ENCODE measurements at regions not wholly inside any gene's neighbourhood (a gene's known extent, or its start where the extent isn't known, plus 50 kb on each side); places are given as distances from the start of the nearest gene placed in this dataset.
A peak's percentile ranks its signal among the peaks of the same experiment; 100 is the strongest.

GRCh38 chr20:21574443-21574842 lies 60.6 kb upstream of the NKX2-2 start:
- CTCF ChIA-PET, result interaction anchor here (0.7 kb wide), 1 partner anchor 339 kb away, joined by 4 read pairs; no protein-coding TSS in a partner anchor
- intact Hi-C loops (cut with micrococcal nuclease), result loop anchor here (5.0 kb wide), 1 partner anchor 712 kb away; no protein-coding TSS in a partner anchor

GRCh38 chr20:21573259-21573658 lies 59.4 kb upstream of the NKX2-2 start:
- H3K4me3 Mint-ChIP-seq, result no peak overlapping the region
- peaks cover 7% of the 10 kb centered on the region for H3K4me1 Mint-ChIP-seq (ENCODE audit: low read depth)
- CTCF ChIA-PET, result interaction anchor here (0.7 to 3.5 kb wide), 5 partner anchors 31 to 338 kb away, joined by 3 to 17 read pairs (median 5); no protein-coding TSS in a partner anchor
- DNase-seq, result no peak
- H3K36me3 Mint-ChIP-seq (ENCODE audit: low read depth), result no peaks in the 10 kb centered on the region
- intact Hi-C loops (cut with micrococcal nuclease), result loop anchor here (2.0 to 5.0 kb wide), 2 partner anchors 711 to 736 kb away; no protein-coding TSS in a partner anchor
- H3K27ac Mint-ChIP-seq, result no peak overlapping the region
- H3K27me3 Mint-ChIP-seq (ENCODE audit: low read depth), result peaks cover 7% of the 10 kb centered on the region
- H3K9me3 Mint-ChIP-seq, result no peaks in the 10 kb centered on the region

More at GRCh38 chr20:21574443-21574842, 60.6 kb upstream of the NKX2-2 start:
- Mint-ChIP-seq H3K27me3 (ENCODE audit: low read depth) (peaks cover 7% of the 10 kb centered on the region), H3K4me1 (ENCODE audit: low read depth) (peaks cover 7% of the 10 kb centered on the region), H3K27ac (no peak overlapping the region), H3K36me3 (ENCODE audit: low read depth) (no peaks in the 10 kb centered on the region), H3K4me3 (no peak overlapping the region), H3K9me3 (no peaks in the 10 kb centered on the region)
- no peak for DNase-seq

GRCh38 chr20:21571841-21572690 lies 58.2 kb upstream of the NKX2-2 start:
- peaks cover 7% of the 10 kb centered on the region for H3K27me3 Mint-ChIP-seq (ENCODE audit: low read depth)
- intact Hi-C loops (cut with micrococcal nuclease), result loop anchor here (1.0 to 5.0 kb wide), 7 partner anchors 15 to 735 kb away; no protein-coding TSS in a partner anchor
- peaks cover 7% of the 10 kb centered on the region for H3K4me1 Mint-ChIP-seq (ENCODE audit: low read depth)
- peak; percentile 26 for DNase-seq
- no peaks in the 10 kb centered on the region for H3K9me3 Mint-ChIP-seq
- no peak overlapping the region for H3K27ac Mint-ChIP-seq
- CTCF ChIA-PET, result interaction anchor here (0.7 to 3.5 kb wide), 30 partner anchors 9 to 731 kb away, joined by 3 to 45 read pairs (median 5); no protein-coding TSS in a partner anchor
- H3K36me3 Mint-ChIP-seq (ENCODE audit: low read depth), result no peaks in the 10 kb centered on the region
- H3K4me3 Mint-ChIP-seq, result no peak overlapping the region

GRCh38 chr20:21570285-21570992 lies 56.6 kb upstream of the NKX2-2 start:
- CTCF ChIA-PET, result interaction anchor here (0.6 to 3.5 kb wide), 22 partner anchors 8 to 709 kb away, joined by 3 to 45 read pairs (median 4); no protein-coding TSS in a partner anchor
- Mint-ChIP-seq H3K4me3 (no peak overlapping the region), H3K27ac (no peak overlapping the region), H3K27me3 (ENCODE audit: low read depth) (peaks cover 7% of the 10 kb centered on the region), H3K4me1 (ENCODE audit: low read depth) (peaks cover 7% of the 10 kb centered on the region), H3K36me3 (ENCODE audit: low read depth) (no peaks in the 10 kb centered on the region), H3K9me3 (no peaks in the 10 kb centered on the region)
- no peak for DNase-seq
- intact Hi-C loops (cut with micrococcal nuclease), result loop anchor here (2.0 to 5.0 kb wide), 2 partner anchors 14 to 708 kb away; no protein-coding TSS in a partner anchor

GRCh38 chr20:21569586-21569985 lies 55.7 kb upstream of the NKX2-2 start:
- Mint-ChIP-seq H3K36me3 (ENCODE audit: low read depth) (no peaks in the 10 kb centered on the region), H3K27ac (no peak overlapping the region), H3K4me1 (ENCODE audit: low read depth) (peaks cover 7% of the 10 kb centered on the region), H3K9me3 (no peaks in the 10 kb centered on the region), H3K4me3 (no peak overlapping the region), H3K27me3 (ENCODE audit: low read depth) (peaks cover 5% of the 10 kb centered on the region)
- intact Hi-C loops (cut with micrococcal nuclease), result no loop called here
- CTCF ChIA-PET, result interaction anchor here (0.6 to 2.8 kb wide), 4 partner anchors 24 to 45 kb away, joined by 3 to 45 read pairs (median 4); no protein-coding TSS in a partner anchor
- DNase-seq, result no peak

- CTCF ChIA-PET, result no interaction called here
- DNase-seq, result no peak
- Mint-ChIP-seq H3K4me3 (no peak overlapping the region), H3K27me3 (ENCODE audit: low read depth) (peaks cover 2% of the 10 kb centered on the region), H3K27ac (no peak overlapping the region), H3K9me3 (no peaks in the 10 kb centered on the region), H3K4me1 (ENCODE audit: low read depth) (peaks cover 6% of the 10 kb centered on the region), H3K36me3 (ENCODE audit: low read depth) (no peaks in the 10 kb centered on the region)
- intact Hi-C loops (cut with micrococcal nuclease), result no loop called here
Observed at GRCh38 chr20:21564127-21564773, 50.4 kb upstream of the NKX2-2 start.

All from activated naive CD4-positive, alpha-beta T cell treated with anti-CD3 and anti-CD28 coated beads for 36 hours (primary cell).